ENCODE measurements at regions not wholly inside any gene's neighbourhood (a gene's known extent, or its start where the extent isn't known, plus 50 kb on each side); places are given as distances from the start of the nearest gene placed in this dataset.
A peak's percentile ranks its signal among the peaks of the same experiment; 100 is the strongest.

- DNase-seq (ENCODE audit: low spot score): no peak
These were observed 166.1 kb downstream of the MN1 start for GRCh38 chr22:27635435-27635834.

DNA sequence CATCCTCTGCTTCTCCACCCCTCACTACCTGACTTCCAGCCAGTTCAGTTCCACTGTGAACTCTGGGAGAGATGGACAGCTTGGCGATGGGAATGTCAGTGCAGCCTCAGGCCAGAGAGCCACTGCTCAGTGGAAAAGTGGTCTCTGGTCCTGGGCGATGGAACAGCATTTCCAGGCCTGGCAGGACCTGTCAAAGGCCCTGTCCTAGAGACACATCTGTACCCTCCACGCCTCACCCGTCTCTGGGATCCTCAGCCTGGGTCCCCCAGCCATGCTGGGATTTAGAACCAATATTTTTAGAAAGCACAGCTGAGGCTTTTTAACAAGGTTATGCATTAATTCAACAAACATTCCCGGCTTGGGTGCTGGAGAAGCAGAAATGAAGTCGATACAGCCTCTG lies 165.7 kb downstream of the MN1 start:
- DNase-seq (ENCODE audit: low spot score): no peak

- no peak for DNase-seq (ENCODE audit: low spot score)
These were observed 164.6 kb downstream of the MN1 start for GRCh38 chr22:27636716-27637508.

DNA sequence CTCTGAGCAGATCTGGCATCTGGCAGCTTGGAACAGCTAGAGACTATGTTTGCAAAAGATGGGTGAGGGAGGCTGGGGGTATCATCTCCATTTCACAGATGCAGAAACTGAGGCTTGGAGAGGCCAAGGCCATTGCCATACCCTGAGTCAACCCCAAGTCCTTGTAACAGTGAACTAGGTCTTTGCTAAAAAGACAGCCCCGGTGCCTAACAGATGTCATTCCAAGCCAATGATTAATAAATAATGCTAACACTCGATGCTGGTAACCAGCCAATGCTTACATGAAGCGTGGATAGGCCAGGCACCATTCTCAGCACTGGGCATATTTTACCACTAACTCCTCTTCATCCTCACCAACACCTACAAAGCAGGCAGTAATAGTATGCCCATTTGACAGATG lies 164.0 kb downstream of the MN1 start:
- peak; percentile 58 for DNase-seq (ENCODE audit: low spot score)

- no peak for DNase-seq (ENCODE audit: low spot score)
These were observed 163.0 kb downstream of the MN1 start for GRCh38 chr22:27638329-27639233.

DNA sequence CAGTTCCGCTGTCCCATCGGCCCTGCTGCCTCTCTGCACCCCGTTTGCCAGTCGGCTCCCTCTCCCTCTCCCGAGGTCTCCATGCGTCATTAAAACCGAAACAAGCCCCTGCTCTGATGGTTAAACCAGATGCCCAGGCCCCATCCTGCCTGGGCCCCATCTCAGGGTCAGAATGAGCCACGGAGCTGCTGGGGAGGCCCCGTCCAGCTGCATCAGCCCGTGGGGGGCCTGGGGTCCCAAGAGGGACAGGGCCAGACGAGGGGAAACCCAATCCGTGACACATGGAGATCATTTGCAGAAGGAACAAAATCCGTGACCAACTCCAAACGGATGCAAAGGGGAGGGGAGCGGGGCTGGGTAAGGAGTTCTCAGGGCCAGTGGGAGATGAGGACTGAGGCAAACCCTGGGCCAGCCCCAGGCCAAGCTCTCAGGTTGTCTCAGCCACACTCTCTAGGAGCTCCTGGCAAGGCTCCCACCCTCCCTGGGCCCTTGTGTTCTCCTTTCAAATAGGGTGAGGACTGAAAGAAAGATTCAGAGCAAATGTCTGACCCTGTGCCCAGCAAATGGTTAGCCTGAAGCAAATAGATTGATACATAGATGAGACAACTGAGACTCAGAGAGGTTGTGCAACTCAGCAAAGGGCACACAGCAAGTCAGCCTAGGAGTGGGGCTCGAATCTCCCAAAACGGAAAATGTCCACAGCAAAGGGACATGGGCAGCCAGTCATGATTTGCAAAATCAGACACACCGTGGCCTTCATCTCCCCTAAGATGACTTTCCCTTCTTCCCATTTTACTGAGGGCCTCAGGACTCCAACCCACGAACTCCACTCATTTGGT lies 162.1 kb downstream of the MN1 start:
- DNase-seq (ENCODE audit: low spot score): no peak

DNA sequence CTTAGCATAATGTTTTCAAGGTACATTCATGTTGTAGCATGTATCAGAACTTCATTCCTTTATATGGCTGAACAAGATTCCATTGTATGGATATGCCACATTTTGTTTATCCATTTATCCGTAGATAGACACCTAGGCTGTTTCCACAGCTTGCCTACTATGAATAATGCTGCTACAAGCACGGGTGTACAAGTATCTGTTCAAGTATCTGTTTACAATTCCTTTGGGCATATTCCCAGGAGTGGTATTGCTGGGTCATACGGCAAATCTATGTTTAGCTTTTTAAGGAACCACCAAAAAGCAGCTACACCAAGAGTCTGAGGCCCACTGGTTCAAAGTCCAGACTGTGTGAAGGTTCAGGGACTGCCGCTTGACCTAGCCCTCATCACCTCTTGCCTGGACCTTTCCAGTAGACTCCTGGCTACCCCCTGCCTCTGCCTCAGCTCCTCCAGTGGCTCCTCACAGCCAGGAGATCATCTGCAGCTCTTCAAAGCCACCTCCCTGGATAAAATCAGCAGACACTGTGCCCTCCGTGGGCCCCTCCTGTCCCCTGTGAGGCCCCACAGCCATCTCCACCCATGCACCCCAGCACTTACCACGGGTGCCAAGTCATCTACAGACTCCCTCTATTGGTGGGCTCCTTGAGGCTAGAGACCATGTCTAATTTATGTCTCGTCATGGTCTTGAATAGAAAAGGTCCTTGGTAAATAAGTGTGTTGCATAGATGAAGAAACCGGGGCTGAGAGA lies 160.3 kb downstream of the MN1 start:
- no peak for DNase-seq (ENCODE audit: low spot score)

GRCh38 chr22:27642104-27642800 lies 159.3 kb downstream of the MN1 start:
- no peak for DNase-seq (ENCODE audit: low spot score)

DNA sequence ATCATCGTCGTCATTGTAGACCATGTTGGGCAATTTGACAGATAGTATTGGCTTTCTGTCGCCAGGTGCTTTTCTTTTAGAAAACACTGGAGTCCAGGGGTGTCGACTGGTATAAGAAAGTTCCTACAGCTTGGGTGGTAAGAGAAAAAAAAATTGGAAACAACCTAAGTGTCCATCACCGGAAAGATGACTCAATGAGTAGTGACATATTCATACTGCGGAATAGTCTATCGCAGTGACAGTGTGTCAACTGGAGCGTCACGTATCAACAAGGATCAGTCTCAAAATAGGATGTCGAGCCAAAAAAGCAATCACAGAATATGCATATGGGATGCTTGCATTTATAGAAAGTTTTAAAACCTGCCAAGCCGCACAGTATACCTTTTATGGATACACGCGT lies 157.6 kb downstream of the MN1 start:
- DNase-seq (ENCODE audit: low spot score): no peak

DNA sequence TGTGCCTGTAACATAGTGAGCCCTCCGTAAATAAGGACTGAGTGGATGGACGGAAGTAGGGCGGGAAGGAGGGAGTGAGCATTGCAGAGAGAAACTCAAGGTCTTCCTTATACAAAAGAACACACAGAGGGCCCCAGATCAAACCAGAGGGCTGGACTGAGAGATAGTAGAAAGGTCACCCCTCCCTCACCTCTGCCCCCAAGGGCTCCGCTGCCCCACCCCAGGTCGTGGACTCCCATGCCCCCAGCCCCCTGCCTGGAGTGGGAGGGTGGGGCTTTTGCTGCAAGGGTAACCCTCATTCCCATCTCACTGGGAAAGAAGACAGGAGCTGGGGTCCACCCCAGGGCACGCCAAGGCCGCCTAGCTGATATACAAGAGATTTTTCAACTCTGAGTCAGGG lies 157.0 kb downstream of the MN1 start:
- DNase-seq (ENCODE audit: low spot score): no peak

- no peak for DNase-seq (ENCODE audit: low spot score)
These were observed 154.0 kb downstream of the MN1 start for GRCh38 chr22:27647540-27647939.

DNA sequence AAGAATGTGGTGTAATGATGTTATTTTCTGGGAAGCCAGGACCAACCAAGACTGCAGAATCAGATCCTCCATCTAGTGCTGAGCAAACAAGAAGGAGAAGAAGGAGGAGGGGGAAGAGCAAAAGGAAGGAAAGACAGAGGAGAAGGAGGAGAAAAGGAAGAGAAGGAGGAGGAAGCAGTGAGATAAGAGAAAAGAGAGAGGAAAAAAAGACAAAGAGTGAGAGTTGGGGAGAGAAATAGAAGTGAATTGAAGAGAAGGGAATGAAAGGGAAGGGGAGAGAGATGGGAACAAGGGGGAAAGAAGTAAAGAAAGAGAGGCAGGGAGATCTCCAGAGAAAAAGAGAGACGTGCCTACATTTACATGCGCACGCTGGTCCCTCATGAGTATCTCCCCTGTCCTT lies 153.5 kb downstream of the MN1 start:
- no peak for DNase-seq (ENCODE audit: low spot score)

DNA sequence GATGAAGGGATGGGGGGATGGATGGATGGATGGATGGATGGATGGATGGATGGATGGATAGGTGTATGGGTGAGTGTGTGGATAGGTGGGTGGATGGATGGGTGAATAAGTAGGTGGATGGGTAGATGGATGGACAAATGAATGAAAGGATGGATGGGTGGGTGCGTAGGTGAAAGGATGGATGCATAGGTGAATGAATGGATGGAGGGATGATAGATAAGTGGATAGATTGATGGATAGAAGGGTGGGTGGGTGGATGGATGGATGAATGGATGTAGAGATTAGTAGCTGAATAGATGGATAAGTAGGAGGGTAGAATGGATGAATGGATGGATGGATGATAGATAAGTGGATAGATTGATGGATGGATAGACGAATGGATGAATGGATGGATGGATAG lies 152.7 kb downstream of the MN1 start:
- DNase-seq (ENCODE audit: low spot score): no peak

GRCh38 chr22:27650572-27650971 lies 151.0 kb downstream of the MN1 start:
- no peak for DNase-seq (ENCODE audit: low spot score)

GRCh38 chr22:27650985-27651384 lies 150.6 kb downstream of the MN1 start:
- no peak for DNase-seq (ENCODE audit: low spot score)

- no peak for DNase-seq (ENCODE audit: low spot score)
These were observed 150.1 kb downstream of the MN1 start for GRCh38 chr22:27651486-27651885.

- DNase-seq (ENCODE audit: low spot score): no peak
These were observed 146.8 kb downstream of the MN1 start for GRCh38 chr22:27654546-27655445.

DNA sequence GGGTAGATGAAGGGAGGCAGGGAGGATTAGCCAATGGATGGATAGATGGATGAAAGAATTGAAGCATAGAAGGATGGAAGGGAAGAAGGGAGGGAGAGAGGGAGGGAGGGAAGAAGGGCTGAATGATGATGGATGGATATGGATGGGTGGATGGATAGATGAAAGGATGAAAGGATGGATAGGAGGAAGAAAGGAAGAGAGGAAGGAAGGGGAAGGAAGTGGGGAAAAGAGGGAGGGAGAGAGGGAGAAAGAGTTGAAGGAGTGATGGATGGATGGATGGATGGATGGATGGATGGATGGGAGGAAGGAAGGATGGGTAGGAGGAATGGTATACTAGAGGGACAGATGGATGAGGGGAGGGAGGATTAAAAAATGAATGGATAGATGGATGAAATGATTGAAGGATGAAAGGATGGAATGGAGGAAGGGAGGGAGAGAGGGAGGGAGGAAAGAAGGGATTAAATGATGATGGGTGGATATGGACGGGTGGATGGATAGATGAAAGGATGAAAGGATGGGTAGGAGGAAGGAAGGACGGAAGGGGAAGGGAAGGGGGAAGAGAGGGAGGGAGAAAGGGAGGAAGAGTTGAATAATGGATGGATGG lies 145.9 kb downstream of the MN1 start:
- no peak for DNase-seq (ENCODE audit: low spot score)

GRCh38 chr22:27656970-27657369 lies 144.6 kb downstream of the MN1 start:
- DNase-seq (ENCODE audit: low spot score): no peak

DNA sequence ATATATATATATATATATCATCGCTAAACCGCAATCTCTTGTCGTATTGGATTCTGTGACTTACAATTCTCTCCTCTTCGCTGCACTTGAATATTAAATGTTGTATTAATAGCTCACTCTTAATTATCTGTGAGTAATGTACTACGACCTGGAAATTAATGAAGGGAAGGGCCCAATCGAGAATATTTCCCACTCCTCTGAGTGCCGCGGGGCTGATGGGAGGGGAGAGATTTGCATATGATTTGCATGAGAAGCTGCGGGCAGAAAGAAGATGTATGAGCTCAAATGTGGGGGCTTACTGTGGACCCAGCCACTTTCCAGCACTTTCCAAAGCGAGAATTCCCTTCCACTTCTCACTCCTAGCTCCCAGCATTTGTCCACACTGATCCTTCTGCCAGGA lies 141.2 kb downstream of the MN1 start:
- no peak for DNase-seq (ENCODE audit: low spot score)

All from AG20443 (cell line).